ENCODE measurements at regions not wholly inside any gene's neighbourhood (a gene's known extent, or its start where the extent isn't known, plus 50 kb on each side); places are given as distances from the start of the nearest gene placed in this dataset.

DNA sequence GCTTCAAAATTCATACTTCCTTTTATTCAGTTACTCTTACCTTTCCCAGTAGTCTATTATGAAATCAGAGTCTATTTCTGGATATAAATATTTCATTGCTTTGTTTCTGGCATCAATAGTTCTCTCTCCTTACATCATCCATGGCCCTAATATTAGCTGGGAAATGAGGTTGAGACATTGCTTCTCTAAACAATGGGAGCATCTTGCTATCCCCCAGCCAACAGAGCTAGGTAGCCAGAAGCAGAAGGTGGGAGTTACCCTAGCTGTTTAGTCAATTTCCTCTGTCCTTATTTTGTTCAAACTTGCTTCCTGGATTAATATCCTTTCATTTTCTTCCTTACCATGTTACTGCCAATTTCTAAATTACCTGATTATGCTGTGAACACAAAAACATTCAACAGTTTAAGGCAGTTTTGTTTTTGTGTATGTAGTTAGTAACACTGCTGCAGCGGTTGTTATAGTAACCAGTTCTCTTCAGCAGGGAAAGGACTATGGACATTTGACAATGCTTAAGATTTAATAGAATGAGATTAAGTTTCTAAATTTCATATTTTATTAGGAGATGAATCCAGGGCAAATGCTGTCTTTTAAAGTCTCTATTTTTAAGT, 160.5 kb upstream of the KCNJ3 start:
- TF ChIP-seq, protein P1, sequence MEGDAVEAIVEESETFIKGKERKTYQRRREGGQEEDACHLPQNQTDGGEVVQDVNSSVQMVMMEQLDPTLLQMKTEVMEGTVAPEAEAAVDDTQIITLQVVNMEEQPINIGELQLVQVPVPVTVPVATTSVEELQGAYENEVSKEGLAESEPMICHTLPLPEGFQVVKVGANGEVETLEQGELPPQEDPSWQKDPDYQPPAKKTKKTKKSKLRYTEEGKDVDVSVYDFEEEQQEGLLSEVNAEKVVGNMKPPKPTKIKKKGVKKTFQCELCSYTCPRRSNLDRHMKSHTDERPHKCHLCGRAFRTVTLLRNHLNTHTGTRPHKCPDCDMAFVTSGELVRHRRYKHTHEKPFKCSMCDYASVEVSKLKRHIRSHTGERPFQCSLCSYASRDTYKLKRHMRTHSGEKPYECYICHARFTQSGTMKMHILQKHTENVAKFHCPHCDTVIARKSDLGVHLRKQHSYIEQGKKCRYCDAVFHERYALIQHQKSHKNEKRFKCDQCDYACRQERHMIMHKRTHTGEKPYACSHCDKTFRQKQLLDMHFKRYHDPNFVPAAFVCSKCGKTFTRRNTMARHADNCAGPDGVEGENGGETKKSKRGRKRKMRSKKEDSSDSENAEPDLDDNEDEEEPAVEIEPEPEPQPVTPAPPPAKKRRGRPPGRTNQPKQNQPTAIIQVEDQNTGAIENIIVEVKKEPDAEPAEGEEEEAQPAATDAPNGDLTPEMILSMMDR (IDR thresholded peaks at IDR 0.05): no peak
- TF ChIP-seq ZFX (IDR thresholded peaks at IDR 0.05; ENCODE audit: borderline replicate concordance): no peak
